Right ventricle myocardium inferior (tissue), 1 donor: ENCODE measurements at regions not wholly inside any gene's neighbourhood (a gene's known extent, or its start where the extent isn't known, plus 50 kb on each side); places are given as distances from the start of the nearest gene placed in this dataset.

Experiments
- ATAC-seq: fragments of 200-7000 bp; cut with Tn5 transposase; one replicate; pipeline ENCODE4 v1.9.1; 2020; ENCODE audit warnings: mild to moderate bottlenecking, moderate library complexity
- DNase-seq: peaks from one replicate; pipeline ENCODE4 v3.0.0; 2021; ENCODE audit errors: missing footprints
- intact Hi-C: fragments of 100-400 bp; cut with DNase I; formaldehyde crosslinking; loops from one replicate; pipeline ENCODE4 v1.11.0; 2022
- donor health status: DM: no; HTN: yes; CAD: no; lungs with severe emphysema.

DNA sequence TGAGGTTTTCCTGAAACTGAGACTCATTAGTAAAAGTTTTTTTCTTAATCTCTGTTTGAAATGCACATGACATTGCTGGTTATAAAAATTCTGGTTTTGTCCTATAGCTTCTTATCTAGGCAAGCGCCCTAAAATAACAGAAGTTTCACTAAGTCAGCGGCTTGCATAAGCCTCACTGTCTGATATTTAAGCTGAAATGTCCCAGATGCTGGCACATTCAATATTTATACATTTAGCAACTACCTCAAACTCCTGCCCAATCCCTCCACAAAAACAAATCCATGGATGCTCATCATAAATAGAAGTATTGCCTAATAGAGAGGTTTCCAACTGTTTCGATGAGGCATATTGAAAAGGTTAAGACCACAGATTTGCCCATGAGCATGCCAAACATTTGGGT is 83.1 kb upstream of the EGR2 start:
- no peak for ATAC-seq
- DNase-seq, result no peak
- intact Hi-C loops, result no loop called here

DNA sequence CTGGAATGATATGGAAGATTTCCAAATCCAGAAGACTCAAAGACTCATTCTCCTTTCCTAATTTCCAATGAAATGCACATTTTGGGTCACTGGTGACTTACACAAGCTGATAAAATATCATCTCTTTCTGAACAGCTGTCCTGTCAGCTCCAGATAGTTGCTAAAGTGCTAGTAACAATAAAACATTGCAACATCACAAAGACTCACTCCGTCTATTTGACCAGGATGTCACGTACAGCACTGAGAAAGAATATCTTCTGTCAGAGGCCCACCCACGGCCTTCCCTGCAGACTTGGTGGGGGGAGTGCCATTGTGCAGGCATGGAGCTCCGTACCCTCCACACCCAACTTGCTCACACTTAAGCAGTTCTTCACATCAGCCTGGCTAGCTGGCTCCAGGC is 78.9 kb upstream of the EGR2 start:
- DNase-seq, result no peak
- ATAC-seq, result peak; percentile 84

DNA sequence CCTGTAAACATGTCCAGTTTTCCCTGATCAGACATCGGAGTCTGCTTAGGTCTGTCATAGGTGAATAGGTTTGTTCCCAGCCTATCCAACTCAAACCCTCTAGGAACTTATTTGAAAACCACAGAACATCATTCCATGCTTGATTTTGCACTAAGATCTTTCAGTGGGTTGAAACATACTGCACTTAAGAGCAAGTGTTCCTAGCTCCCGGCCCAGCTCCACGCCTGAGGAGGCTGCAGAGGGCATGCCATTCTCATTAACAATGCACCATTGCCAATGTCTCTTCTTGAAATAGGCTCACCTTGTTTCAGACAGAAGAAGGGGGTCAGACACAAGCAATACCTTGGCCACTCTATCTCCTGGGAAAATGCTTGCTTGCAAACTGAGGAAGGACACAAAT is 78.0 kb upstream of the EGR2 start:
- ATAC-seq (no peak), DNase-seq (no peak)
- intact Hi-C loops, result no loop called here

More for the DNA sequence above, 78.9 kb upstream of the EGR2 start:
- intact Hi-C loops, result no loop called here

DNA sequence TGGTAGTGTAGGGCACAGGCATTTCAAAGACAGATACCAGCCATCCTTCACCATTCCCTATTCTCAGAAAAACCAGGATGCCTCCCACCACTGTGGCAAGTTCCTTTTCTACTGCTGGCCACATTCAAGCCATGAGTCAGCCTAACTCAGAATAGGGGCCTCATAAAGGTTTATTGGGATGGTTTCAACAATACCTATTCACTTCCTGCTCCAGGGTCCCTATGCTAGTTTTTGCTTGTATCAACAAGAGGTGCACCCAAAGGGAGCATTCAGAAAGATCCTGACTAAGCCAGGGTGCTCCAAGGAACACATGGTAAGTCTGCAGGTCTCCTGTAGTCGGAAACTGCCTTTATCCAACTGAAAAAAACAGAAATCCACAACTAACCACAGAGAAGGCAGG is 76.9 kb upstream of the EGR2 start:
- DNase-seq (no peak), ATAC-seq (no peak)
- intact Hi-C loops, result no loop called here

DNA sequence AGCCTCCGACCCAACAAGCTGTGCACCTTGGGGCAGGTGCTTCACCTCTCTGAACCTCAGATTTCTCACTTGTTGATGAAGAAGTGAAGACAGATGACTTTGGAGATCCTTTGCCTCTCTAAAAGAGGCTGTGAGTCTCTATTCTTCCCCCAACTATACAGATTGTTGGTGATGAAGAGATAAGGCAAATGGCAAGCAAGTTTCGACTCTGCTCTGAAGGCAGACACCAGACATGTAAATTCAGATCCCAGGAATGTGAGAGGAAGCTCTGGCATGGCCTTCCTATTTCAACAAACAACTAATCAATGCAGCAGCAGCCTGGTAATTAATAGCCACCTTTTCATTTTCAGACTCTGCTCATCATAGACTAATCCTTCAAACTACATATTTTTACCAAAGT is 74.2 kb upstream of the EGR2 start:
- intact Hi-C loops, result no loop called here
- ATAC-seq, result no peak

DNA sequence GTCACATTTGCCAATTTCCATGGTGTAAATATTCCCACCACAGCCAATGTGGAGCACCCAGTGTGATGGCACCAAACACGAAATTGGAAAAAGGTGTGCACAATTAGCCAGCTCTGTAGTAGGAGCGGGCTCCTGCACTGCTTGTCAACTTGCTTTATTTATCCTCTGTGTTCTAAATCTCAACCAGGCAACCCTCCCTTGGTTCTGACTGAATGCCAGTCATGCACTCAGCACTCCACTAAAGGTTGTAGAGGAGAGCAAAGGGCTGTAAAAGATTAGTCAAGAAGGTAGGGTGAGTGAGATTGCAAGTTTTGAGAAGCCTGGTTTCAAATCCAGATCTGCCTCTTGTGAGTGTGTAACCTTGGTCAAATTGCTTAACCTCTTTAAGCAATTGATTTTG is 71.5 kb upstream of the EGR2 start:
- ATAC-seq (no peak), DNase-seq (no peak)
- intact Hi-C loops, result no loop called here

More for the DNA sequence above, 74.2 kb upstream of the EGR2 start:
- DNase-seq, result no peak

DNA sequence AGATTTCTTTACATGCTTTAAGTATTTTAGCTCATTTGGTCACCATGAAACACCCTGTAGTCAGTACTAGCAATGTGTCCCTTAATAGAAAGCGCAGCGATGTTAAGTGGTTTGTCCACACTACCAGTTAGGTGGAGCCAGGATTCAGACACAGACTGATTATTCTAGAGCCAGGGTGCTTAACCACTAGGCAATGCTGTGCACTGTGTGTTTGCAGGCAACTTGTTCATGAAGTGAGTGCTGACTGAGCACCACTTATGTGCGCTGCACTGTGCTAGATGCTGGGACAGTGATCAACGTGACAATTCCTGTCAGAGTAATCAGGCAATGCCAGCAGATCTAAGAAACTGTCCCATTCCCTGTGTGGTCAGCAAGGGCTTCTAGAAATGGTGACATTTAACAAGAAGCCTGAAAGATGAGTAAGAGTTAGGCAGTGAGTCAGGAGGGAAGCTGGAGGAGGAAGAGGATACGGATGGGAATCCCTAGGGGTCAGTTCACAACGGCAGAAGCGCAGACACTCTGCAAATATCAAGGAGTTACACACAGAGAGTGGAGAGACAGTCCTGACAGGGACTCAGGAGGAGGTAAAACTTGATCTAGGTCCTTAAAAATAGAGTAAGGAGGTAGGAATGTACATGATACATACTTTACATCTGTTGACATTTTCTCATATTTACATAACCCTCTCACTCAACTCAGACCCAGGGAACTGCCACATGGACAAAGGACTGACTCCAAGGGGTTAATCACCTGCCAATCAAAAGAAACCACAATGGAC is 69.7 kb upstream of the EGR2 start:
- intact Hi-C loops, result no loop called here
- DNase-seq, result no peak
- peak; percentile 72 for ATAC-seq

DNA sequence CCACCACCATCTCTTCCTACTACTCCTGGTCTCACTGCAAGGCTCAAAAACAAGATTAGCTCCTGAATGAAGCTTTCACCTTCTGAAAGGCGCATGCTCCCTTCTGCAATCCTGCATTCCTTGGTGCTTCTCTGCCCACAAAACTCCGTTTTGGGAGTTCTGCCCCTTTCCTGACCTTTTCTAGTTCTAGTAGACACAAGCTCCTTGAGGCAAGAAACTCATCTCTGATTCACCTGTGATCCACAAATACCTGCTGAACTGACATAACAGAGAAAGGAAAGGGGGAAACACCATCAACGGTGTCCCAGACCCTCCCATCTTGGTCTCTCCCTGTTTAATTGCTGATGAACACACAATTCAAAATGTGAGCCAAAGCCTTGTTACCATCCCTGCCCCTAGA is 64.0 kb upstream of the EGR2 start:
- intact Hi-C loops, result no loop called here
- ATAC-seq (no peak), DNase-seq (no peak)

DNA sequence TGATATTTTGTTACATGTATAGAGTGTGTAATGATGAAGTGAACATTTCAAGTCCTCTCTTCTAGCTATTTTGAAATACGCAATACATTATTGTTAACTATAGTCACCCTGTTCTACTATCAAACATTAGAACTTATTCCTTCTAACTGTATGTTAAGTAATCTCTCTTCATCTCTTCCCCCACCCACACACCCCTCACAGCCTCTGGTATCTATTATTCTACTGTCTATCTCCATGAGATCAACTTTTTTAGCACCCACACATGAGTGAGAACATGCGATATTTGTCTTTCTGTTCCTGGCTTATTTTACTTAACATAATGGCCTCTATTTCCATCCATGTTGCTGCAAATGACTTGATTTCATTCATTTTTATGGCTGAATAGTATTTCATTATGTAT is 57.7 kb upstream of the EGR2 start:
- DNase-seq, result no peak
- intact Hi-C loops, result no loop called here
- ATAC-seq, result no peak

DNA sequence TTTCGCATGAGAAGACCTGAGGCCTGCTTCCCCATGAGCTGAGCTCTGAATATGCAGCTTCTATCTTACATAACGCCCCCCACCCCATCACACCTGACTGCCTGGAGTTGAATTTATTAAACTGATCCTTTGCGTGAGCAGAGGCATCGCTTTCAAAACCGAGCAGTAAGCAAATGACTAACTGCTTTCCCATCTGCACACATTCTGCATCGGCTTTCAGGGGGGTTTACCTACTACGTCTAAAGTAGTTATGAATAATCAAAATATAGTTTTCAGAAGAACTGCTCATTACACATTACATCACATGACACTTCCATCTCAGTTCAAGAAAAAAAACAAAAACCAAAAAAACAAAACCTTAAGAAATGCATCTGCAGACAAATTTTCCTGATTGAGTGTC is 54.7 kb upstream of the EGR2 start:
- intact Hi-C loops, result no loop called here
- no peak for ATAC-seq
- DNase-seq, result no peak

DNA sequence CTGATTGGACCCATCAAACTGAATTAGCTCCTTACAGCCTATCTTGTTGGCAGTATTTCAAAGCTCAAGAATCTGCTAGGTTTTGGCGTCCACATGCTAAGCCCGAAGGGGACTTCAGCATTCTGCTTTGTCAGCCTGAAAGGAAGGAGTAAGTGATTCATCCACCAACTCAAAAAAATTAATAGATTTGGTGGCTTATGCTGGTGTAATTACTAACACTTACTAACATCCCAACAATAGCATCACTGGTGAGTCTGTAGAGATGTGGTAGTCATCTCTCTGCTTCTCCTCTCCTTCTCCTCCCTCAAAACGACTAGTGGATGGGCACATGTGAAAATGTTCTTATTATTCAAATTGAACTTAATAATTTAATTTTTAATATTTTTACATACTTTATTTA is 53.8 kb upstream of the EGR2 start:
- intact Hi-C loops, result no loop called here
- ATAC-seq (no peak), DNase-seq (no peak)

DNA sequence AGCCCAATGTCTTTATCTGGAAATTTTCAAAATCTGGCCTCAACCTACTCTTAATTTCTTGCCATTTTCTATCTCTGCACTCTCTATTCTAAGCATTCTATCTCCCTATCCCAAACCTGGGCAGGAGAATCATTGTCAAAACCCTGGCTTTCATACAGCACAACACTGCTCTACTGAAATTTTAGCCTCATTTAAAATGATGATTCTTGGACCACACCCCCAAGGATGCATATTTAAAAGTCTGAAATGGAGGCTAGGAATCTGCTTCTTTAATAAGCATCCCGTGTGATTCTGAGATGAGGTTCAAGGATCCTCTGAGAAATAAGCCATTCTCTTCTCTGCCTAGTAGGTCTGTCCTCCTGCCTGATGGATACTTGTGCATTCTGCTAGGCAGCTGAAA is 50.8 kb upstream of the EGR2 start:
- ATAC-seq (no peak), DNase-seq (no peak)
- intact Hi-C loops, result no loop called here

DNA sequence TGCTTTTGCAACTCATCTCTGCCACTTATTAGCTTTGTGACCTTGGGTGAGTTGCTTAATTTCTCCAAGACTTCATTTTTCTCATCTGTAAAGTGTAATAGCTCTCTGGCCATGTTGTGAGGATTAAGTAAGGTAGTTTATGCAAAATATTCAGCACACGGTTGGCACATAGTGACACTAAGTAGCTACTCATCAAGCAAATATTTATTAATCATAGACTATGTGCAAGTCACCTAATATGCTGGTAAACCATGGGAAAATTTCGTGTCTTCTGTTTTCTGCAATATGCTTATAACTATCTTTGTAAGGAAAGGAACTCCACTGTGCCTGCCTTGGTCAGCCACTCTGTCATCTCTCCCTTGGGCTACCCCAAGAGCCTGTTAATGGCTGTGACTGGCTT is 50.3 kb upstream of the EGR2 start:
- ATAC-seq, result no peak
- intact Hi-C loops, result no loop called here
- DNase-seq, result no peak
